ENCODE measurements at regions not wholly inside any gene's neighbourhood (a gene's known extent, or its start where the extent isn't known, plus 50 kb on each side); places are given as distances from the start of the nearest gene placed in this dataset.

GRCh38 chr4:22216278-22216677 lies 267.7 kb upstream of the KCNIP4 start:
- DNase-seq, result no peak

GRCh38 chr4:22215084-22215483 lies 266.5 kb upstream of the KCNIP4 start:
- no peak for DNase-seq

GRCh38 chr4:22203711-22204011 lies 255.1 kb upstream of the KCNIP4 start:
- DNase-seq, result no peak

- DNase-seq, result peak; percentile 3
These were observed 254.6 kb upstream of the KCNIP4 start for GRCh38 chr4:22202975-22203710.

GRCh38 chr4:22202246-22202974 lies 253.8 kb upstream of the KCNIP4 start:
- peak; percentile 15 for DNase-seq

GRCh38 chr4:22201256-22201655 lies 252.7 kb upstream of the KCNIP4 start:
- DNase-seq, result no peak

GRCh38 chr4:22196551-22196950 lies 248.0 kb upstream of the KCNIP4 start:
- no peak for DNase-seq

GRCh38 chr4:22192084-22192511 lies 243.5 kb upstream of the KCNIP4 start:
- DNase-seq, result peak; percentile 4

- no peak for DNase-seq
These were observed 243.0 kb upstream of the KCNIP4 start for GRCh38 chr4:22191565-22191964.

- peak; percentile 90 for DNase-seq
These were observed 242.3 kb upstream of the KCNIP4 start for GRCh38 chr4:22190855-22191254.

- no peak for DNase-seq
These were observed 238.7 kb upstream of the KCNIP4 start for GRCh38 chr4:22187203-22187820.

- no peak for DNase-seq
These were observed 233.2 kb upstream of the KCNIP4 start for GRCh38 chr4:22181736-22182135.

GRCh38 chr4:22179124-22179874 lies 230.7 kb upstream of the KCNIP4 start:
- DNase-seq, result peak; percentile 90

- DNase-seq, result no peak
These were observed 226.1 kb upstream of the KCNIP4 start for GRCh38 chr4:22174640-22175039.

- DNase-seq, result peak; percentile 62
These were observed 221.8 kb upstream of the KCNIP4 start for GRCh38 chr4:22170353-22170752.

GRCh38 chr4:22167201-22167600 lies 218.6 kb upstream of the KCNIP4 start:
- no peak for DNase-seq

- no peak for DNase-seq
These were observed 213.9 kb upstream of the KCNIP4 start for GRCh38 chr4:22162454-22162853.

- no peak for DNase-seq
These were observed 182.2 kb upstream of the KCNIP4 start for GRCh38 chr4:22130741-22131140.

- peak; percentile 48 for DNase-seq
These were observed 181.0 kb upstream of the KCNIP4 start for GRCh38 chr4:22129454-22130029.

- no peak for DNase-seq
These were observed 173.5 kb upstream of the KCNIP4 start for GRCh38 chr4:22122062-22122461.

- DNase-seq, result no peak
These were observed 166.7 kb upstream of the KCNIP4 start for GRCh38 chr4:22115262-22115661.

- no peak for DNase-seq
These were observed 155.2 kb upstream of the KCNIP4 start for GRCh38 chr4:22103768-22104167.

GRCh38 chr4:22099896-22100295 lies 151.3 kb upstream of the KCNIP4 start:
- peak; percentile 25 for DNase-seq

All from EL (cell line).